ENCODE measurements at regions not wholly inside any gene's neighbourhood (a gene's known extent, or its start where the extent isn't known, plus 50 kb on each side); places are given as distances from the start of the nearest gene placed in this dataset.

GRCh38 chr10:35712486-35712885, 70.4 kb upstream of the FZD8 start:
- no peak overlapping the region for H2AFZ ChIP-seq
- intact Hi-C loops (cut with micrococcal nuclease; ENCODE audit: unreplicated experiment): no loop called here
- POLR2A ChIA-PET (ENCODE audit: unreplicated experiment): no interaction called here

GRCh38 chr10:35711615-35712411, 69.7 kb upstream of the FZD8 start:
- TF ChIP-seq EZH2 (IDR thresholded peaks at IDR 0.05; ENCODE audit: low read depth) (no peak), CTCF (conservative IDR thresholded peaks at IDR 0.05) (no peak)
- Histone ChIP-seq H3K4me3 (no peak overlapping the region), H3K4me1 (replicated peaks; ENCODE audit: insufficient read depth) (no peaks in the 10 kb centered on the region), H3K36me3 (ENCODE audit: low read depth) (no peaks in the 10 kb centered on the region), H3K79me2 (ENCODE audit: low read depth) (no peaks in the 10 kb centered on the region), H3F3A (ENCODE audit: insufficient read depth, low read depth) (no peaks in the 10 kb centered on the region), H3K27ac (no peak overlapping the region), H4K20me1 (ENCODE audit: insufficient read depth) (no peaks in the 10 kb centered on the region), H3K9me3 (ENCODE audit: insufficient read depth, low read depth) (no peaks in the 10 kb centered on the region), H2AFZ (no peak overlapping the region), H3K9me2 (ENCODE audit: insufficient read depth) (no peaks in the 10 kb centered on the region), H3K4me2 (no peak overlapping the region), H3K27me3 (ENCODE audit: insufficient read depth, low read depth) (peaks cover 23% of the 10 kb centered on the region)
- intact Hi-C loops (cut with micrococcal nuclease; ENCODE audit: unreplicated experiment): no loop called here
- ChIA-PET CTCF (no interaction called here), POLR2A (ENCODE audit: unreplicated experiment) (no interaction called here)
- no TSS peak for BruUV-seq (replicated peaks)
- no peak for DNase-seq

More at GRCh38 chr10:35712486-35712885, 70.4 kb upstream of the FZD8 start:
- no peaks in the 10 kb centered on the region for H3K36me3 ChIP-seq (ENCODE audit: low read depth)
- DNase-seq: no peak
- H3K9me3 ChIP-seq (ENCODE audit: insufficient read depth, low read depth): no peaks in the 10 kb centered on the region
- CTCF ChIA-PET: no interaction called here
- BruUV-seq (replicated peaks): no TSS peak
- no peaks in the 10 kb centered on the region for H4K20me1 ChIP-seq (ENCODE audit: insufficient read depth)
- H3F3A ChIP-seq (ENCODE audit: insufficient read depth, low read depth): no peaks in the 10 kb centered on the region
- H3K4me2 ChIP-seq: no peak overlapping the region
- H3K27ac ChIP-seq: no peak overlapping the region
- H3K27me3 ChIP-seq (ENCODE audit: insufficient read depth, low read depth): peaks cover 23% of the 10 kb centered on the region
- no peaks in the 10 kb centered on the region for H3K79me2 ChIP-seq (ENCODE audit: low read depth)
- H3K4me3 ChIP-seq: no peak overlapping the region
- no peak for TF ChIP-seq EZH2 (IDR thresholded peaks at IDR 0.05; ENCODE audit: low read depth)
- TF ChIP-seq CTCF (conservative IDR thresholded peaks at IDR 0.05): no peak
- no peaks in the 10 kb centered on the region for H3K9me2 ChIP-seq (ENCODE audit: insufficient read depth)
- H3K4me1 ChIP-seq (replicated peaks; ENCODE audit: insufficient read depth): no peaks in the 10 kb centered on the region

GRCh38 chr10:35707642-35708425, 65.7 kb upstream of the FZD8 start:
- peaks cover 23% of the 10 kb centered on the region for H3K27me3 ChIP-seq (ENCODE audit: insufficient read depth, low read depth)
- no peaks in the 10 kb centered on the region for H3K4me1 ChIP-seq (replicated peaks; ENCODE audit: insufficient read depth)
- H3K9me3 ChIP-seq (ENCODE audit: insufficient read depth, low read depth): no peaks in the 10 kb centered on the region
- no peaks in the 10 kb centered on the region for H3F3A ChIP-seq (ENCODE audit: insufficient read depth, low read depth)
- no peak for DNase-seq
- H4K20me1 ChIP-seq (ENCODE audit: insufficient read depth): no peaks in the 10 kb centered on the region
- no peaks in the 10 kb centered on the region for H3K9me2 ChIP-seq (ENCODE audit: insufficient read depth)
- CTCF ChIA-PET: no interaction called here
- no TSS peak for BruUV-seq (replicated peaks)
- POLR2A ChIA-PET (ENCODE audit: unreplicated experiment): no interaction called here
- H3K4me2 ChIP-seq: no peak overlapping the region
- intact Hi-C loops (cut with micrococcal nuclease; ENCODE audit: unreplicated experiment): no loop called here
- TF ChIP-seq CTCF (conservative IDR thresholded peaks at IDR 0.05): no peak
- TF ChIP-seq EZH2 (IDR thresholded peaks at IDR 0.05; ENCODE audit: low read depth): no peak
- H2AFZ ChIP-seq: no peak overlapping the region
- H3K27ac ChIP-seq: no peak overlapping the region
- no peaks in the 10 kb centered on the region for H3K36me3 ChIP-seq (ENCODE audit: low read depth)
- no peak overlapping the region for H3K4me3 ChIP-seq
- H3K79me2 ChIP-seq (ENCODE audit: low read depth): no peaks in the 10 kb centered on the region
